RWPE1 (cell line): ENCODE measurements at regions not wholly inside any gene's neighbourhood (a gene's known extent, or its start where the extent isn't known, plus 50 kb on each side); places are given as distances from the start of the nearest gene placed in this dataset.

Experiments
- CTCF ChIA-PET: fragments of 350-600 bp; sonication (Branson Sonifier 250); formaldehyde crosslinking; extraction: SDS; loops from one replicate; lab custom pipeline; 2021; lab: Yijun Ruan, JAX
- POLR2A ChIA-PET: fragments of 400-600 bp; formaldehyde crosslinking; extraction: SDS; loops from one replicate; lab custom pipeline; 2020; ENCODE audit warnings: antibody characterized with exemption; ENCODE audit not compliant: low non-redundant PET; lab: Yijun Ruan, JAX
- DNase-seq: peaks from one replicate; pipeline ENCODE4 v3.0.0; 2012; ENCODE audit warnings: low spot score
- H3K27ac ChIP-seq: fragments of 450-650 bp; 2 replicates; pipeline ENCODE4 v1.5.1; 2017
- TF ChIP-seq, protein P1 (sequence below): fragments of 450-650 bp; conservative IDR thresholded peaks from 2 replicates; pipeline ENCODE4 v1.5.1; 2017; ENCODE audit warnings: low read depth, mild to moderate bottlenecking

GRCh38 chr13:68078469-68078868, 848.3 kb upstream of the PCDH9 start:
- ChIA-PET CTCF (no interaction called here), POLR2A (no interaction called here)
- H3K27ac ChIP-seq, result no peak overlapping the region
- DNase-seq, result no peak
- TF ChIP-seq, protein P1, sequence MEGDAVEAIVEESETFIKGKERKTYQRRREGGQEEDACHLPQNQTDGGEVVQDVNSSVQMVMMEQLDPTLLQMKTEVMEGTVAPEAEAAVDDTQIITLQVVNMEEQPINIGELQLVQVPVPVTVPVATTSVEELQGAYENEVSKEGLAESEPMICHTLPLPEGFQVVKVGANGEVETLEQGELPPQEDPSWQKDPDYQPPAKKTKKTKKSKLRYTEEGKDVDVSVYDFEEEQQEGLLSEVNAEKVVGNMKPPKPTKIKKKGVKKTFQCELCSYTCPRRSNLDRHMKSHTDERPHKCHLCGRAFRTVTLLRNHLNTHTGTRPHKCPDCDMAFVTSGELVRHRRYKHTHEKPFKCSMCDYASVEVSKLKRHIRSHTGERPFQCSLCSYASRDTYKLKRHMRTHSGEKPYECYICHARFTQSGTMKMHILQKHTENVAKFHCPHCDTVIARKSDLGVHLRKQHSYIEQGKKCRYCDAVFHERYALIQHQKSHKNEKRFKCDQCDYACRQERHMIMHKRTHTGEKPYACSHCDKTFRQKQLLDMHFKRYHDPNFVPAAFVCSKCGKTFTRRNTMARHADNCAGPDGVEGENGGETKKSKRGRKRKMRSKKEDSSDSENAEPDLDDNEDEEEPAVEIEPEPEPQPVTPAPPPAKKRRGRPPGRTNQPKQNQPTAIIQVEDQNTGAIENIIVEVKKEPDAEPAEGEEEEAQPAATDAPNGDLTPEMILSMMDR, result no peak

DNA sequence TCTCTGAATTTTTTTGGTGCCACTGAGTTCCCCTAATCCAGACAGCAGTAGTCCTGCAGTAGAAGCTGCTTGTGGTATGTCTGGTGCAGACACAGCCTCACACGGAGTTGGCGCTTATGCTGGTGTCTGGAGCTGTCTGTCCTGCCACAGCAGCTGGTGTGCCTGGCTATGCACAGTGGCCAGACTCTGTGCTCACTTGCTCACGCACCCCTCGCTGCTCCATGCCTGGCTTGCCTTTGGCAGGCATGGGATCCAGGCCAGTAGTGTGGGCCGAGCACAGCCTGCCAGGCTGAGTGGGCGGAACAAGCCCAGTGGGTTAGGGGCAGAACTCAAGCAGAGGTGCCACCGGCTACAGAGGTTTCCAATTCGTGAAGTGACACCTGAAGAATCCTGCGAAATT, 845.9 kb upstream of the PCDH9 start:
- ChIA-PET CTCF (interaction anchor here (0.5 kb wide), 1 partner anchor 342 kb away, joined by 3 read pairs; no protein-coding TSS in a partner anchor), POLR2A (no interaction called here)
- no peak overlapping the region for H3K27ac ChIP-seq
- TF ChIP-seq, protein P1, result no peak
- DNase-seq, result no peak

GRCh38 chr13:68066879-68067513, 836.9 kb upstream of the PCDH9 start:
- CTCF ChIA-PET, result interaction anchor here (0.7 kb wide), 1 partner anchor 165 kb away, joined by 4 read pairs; no protein-coding TSS in a partner anchor

GRCh38 chr13:68064001-68064770, 834.0 kb upstream of the PCDH9 start:
- no peak for DNase-seq
- TF ChIP-seq, protein P1, result no peak
- POLR2A ChIA-PET, result no interaction called here
- CTCF ChIA-PET, result interaction anchor here (0.7 kb wide), 1 partner anchor 183 kb away, joined by 3 read pairs; no protein-coding TSS in a partner anchor
- no peak overlapping the region for H3K27ac ChIP-seq

More at GRCh38 chr13:68066879-68067513, 836.9 kb upstream of the PCDH9 start:
- TF ChIP-seq, protein P1, result no peak
- DNase-seq, result no peak
- POLR2A ChIA-PET, result no interaction called here
- no peak overlapping the region for H3K27ac ChIP-seq

DNA sequence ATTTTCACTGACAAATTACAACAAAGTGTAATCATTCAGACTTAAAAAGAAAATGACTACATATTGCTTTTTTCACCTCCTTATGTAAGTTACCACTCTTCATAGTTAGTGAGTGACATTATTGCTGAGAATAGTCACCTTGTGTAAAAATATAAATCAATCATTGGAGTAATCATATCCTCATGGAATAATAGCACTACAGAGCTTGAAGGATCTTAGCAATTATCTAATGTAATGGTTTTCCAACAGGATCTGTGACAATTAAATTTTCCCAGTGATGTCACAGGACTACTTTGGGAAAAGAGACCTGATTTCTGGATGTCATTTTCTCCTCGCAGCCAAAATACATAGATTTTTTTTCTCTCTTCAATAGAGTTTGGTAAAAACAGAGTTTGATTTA, 833.0 kb upstream of the PCDH9 start:
- TF ChIP-seq, protein P1, result no peak
- no peak overlapping the region for H3K27ac ChIP-seq
- ChIA-PET POLR2A (no interaction called here), CTCF (no interaction called here)
- DNase-seq, result no peak

- TF ChIP-seq, protein P1, result no peak
- POLR2A ChIA-PET, result no interaction called here
- CTCF ChIA-PET, result no interaction called here
- no peak for DNase-seq
- H3K27ac ChIP-seq, result no peak overlapping the region
Measured at GRCh38 chr13:68057836-68058235, 827.7 kb upstream of the PCDH9 start.
